ENCODE measurements at regions not wholly inside any gene's neighbourhood (a gene's known extent, or its start where the extent isn't known, plus 50 kb on each side); places are given as distances from the start of the nearest gene placed in this dataset.

DNA sequence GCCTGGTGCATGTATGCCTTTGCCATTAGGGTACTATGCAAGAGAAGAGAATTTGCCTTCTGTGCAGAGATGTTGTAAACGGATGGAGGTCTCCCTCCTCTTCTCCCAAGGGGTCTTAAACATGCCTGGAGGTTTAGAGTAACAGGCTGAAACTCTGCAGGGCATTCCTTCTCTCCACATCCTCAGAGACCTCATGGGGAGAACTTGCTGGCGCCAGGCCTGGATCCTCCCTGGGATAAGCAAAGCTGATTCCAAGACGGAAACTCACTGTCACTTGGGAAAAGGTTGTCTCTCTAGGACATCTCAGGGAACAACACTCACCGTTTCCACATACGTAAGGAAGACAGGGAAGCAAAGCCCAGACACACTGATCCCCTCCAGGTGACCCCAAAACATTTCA is 76.9 kb upstream of the GPM6B start:
- Mint-ChIP-seq H3K4me1 (peaks cover 0 to 5% (median 4%) of the 10 kb centered on the region in 3 donors), H3K27ac (no peak overlapping the region), H3K36me3 (no peaks in the 10 kb centered on the region), H3K9me3 (no peaks in the 10 kb centered on the region), H3K27me3 (peaks cover 35% of the 10 kb centered on the region), H3K4me3 (no peak overlapping the region)

- Mint-ChIP-seq H3K4me1 (peaks cover 0 to 6% (median 4%) of the 10 kb centered on the region in 3 donors), H3K9me3 (no peaks in the 10 kb centered on the region), H3K36me3 (no peaks in the 10 kb centered on the region), H3K27me3 (peaks cover 31% of the 10 kb centered on the region), H3K27ac (no peak overlapping the region), H3K4me3 (no peak overlapping the region)
These were observed 76.0 kb upstream of the GPM6B start for GRCh38 chrX:13892856-13893255.

GRCh38 chrX:13891377-13892140 is 74.7 kb upstream of the GPM6B start:
- Mint-ChIP-seq H3K27ac (no peak overlapping the region), H3K9me3 (no peaks in the 10 kb centered on the region), H3K4me1 (peaks cover 0 to 6% (median 4%) of the 10 kb centered on the region in 3 donors), H3K4me3 (no peak overlapping the region), H3K27me3 (peaks cover 25% of the 10 kb centered on the region), H3K36me3 (no peaks in the 10 kb centered on the region)

DNA sequence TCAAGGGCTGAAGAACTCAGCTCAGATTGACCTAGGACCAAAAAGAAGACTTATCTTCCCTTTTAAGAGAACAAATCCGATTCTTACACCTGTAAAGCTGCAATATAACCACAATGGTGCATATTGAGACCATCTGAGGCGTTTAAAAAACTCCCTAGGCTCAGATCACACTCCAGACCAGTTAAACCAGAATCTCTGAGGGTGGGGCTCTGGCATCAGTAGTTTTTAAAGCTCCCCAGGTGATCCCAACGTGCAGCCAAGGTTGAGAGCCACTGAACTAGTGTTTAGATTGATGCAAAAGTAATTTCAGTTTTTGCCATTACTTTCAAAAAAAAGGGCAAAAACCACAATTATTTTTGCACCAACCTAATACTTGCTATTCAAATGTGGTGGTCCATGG is 73.9 kb upstream of the GPM6B start:
- H3K27me3 Mint-ChIP-seq = peaks cover 25% of the 10 kb centered on the region

DNA sequence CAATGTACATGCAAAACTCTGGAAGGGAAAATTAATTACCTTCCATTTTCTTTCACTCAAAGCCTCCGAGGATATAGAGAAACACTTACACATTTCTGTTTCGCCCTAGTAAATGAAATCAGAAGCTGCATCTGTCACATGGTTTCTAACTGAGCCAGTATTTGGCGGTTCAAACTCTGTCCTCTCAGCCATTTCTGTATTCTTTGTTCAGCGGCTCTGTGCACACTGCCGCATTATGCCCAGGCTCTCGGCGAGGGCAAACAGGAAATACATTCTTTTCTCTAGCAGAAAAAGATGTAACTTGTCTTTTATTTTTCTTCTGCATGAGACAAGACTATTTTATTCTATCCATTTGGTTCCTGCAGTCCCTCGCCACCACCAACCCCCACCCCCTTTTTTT is 71.4 kb upstream of the GPM6B start:
- Mint-ChIP-seq H3K27me3 (peaks cover 21% of the 10 kb centered on the region), H3K4me1 (peaks cover 0 to 6% (median 4%) of the 10 kb centered on the region in 3 donors), H3K27ac (no peak overlapping the region), H3K4me3 (no peak overlapping the region), H3K9me3 (no peaks in the 10 kb centered on the region), H3K36me3 (no peaks in the 10 kb centered on the region)

More for the DNA sequence above, 73.9 kb upstream of the GPM6B start:
- Mint-ChIP-seq H3K9me3 (no peaks in the 10 kb centered on the region), H3K4me3 (no peak overlapping the region), H3K4me1 (peaks cover 0 to 6% (median 4%) of the 10 kb centered on the region in 3 donors), H3K36me3 (no peaks in the 10 kb centered on the region), H3K27ac (no peak overlapping the region)

DNA sequence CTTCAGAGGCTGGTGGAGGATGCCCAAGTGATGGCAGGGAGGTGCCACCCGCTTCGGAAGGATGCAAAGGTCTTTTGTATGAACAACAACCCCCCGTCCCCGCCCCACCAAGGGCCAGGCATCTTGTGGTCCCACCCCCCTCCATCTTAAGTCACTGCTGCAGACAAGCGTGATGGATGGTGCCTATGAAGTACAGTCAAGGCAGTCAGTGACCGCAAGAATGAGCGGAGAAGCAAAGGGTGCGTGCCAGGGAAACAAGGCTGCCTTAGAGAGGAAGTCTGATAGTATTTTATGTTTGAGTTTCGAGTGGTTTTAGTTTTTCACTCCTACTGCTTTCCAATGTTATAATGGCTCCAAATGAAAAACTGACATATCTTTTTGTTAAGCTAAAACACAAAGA is 68.7 kb upstream of the GPM6B start:
- Mint-ChIP-seq H3K27me3 (peaks cover 10% of the 10 kb centered on the region), H3K9me3 (no peaks in the 10 kb centered on the region), H3K36me3 (no peaks in the 10 kb centered on the region), H3K4me1 (peaks cover 0 to 1% (median 0%) of the 10 kb centered on the region in 3 donors), H3K27ac (no peak overlapping the region), H3K4me3 (no peak overlapping the region)

DNA sequence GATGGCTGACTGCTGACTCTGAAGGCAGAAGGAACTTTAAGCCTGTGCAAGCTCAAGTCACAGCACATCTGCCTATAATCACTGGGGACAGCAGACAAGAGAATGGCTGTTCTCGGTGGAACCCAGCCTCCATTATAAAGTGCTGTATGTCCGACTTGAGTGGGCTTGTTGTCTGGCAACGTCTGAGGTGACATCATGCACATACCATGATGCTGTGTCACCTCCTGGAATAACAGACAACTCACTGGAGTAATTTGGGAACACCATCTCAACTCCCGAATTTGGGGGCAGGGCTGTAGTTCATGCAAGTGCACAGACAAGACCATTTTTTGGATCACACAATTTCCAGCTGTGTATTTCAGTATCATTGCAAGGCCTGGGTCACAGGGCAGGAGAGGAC is 59.8 kb upstream of the GPM6B start:
- no peak overlapping the region for H3K27ac Mint-ChIP-seq
- no peaks in the 10 kb centered on the region for H3K4me1 Mint-ChIP-seq
- no peak overlapping the region for H3K4me3 Mint-ChIP-seq
- H3K9me3 Mint-ChIP-seq = peaks cover 0 to 2% (median 0%) of the 10 kb centered on the region in 3 donors
- H3K27me3 Mint-ChIP-seq = peaks cover 21% of the 10 kb centered on the region
- no peaks in the 10 kb centered on the region for H3K36me3 Mint-ChIP-seq

- Mint-ChIP-seq H3K36me3 (no peaks in the 10 kb centered on the region), H3K4me1 (no peaks in the 10 kb centered on the region), H3K27me3 (peaks cover 22% of the 10 kb centered on the region), H3K4me3 (no peak overlapping the region), H3K27ac (no peak overlapping the region), H3K9me3 (peaks cover 0 to 2% (median 0%) of the 10 kb centered on the region in 3 donors)
These were observed 58.7 kb upstream of the GPM6B start for GRCh38 chrX:13875572-13875971.

DNA sequence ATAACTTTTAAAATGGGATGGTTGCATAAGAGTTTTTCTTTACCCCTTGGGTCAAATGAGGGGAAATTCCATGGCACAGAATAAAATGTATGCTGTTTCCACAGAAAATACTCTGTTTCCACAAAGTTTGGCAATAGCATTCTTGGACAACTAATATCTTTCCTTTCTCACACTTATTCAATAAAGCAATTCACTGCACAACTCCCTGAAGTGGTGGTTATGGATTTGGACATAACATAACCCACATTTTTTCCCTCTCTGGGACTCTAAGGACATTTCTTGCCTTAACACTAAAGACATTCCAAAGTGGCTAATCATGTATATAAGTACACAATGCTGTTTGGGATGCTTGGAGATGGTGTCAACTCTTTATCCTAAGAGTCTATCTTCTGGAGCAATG is 51.7 kb upstream of the GPM6B start:
- H3K4me1 Mint-ChIP-seq = peaks cover 4 to 9% (median 8%) of the 10 kb centered on the region in 3 donors
- no peak overlapping the region for H3K4me3 Mint-ChIP-seq
- H3K27me3 Mint-ChIP-seq = peaks cover 18% of the 10 kb centered on the region
- H3K27ac Mint-ChIP-seq = no peak overlapping the region
- peaks cover 0 to 3% (median 0%) of the 10 kb centered on the region in 3 donors for H3K9me3 Mint-ChIP-seq
- H3K36me3 Mint-ChIP-seq = no peaks in the 10 kb centered on the region
